ENCODE measurements at regions not wholly inside any gene's neighbourhood (a gene's known extent, or its start where the extent isn't known, plus 50 kb on each side); places are given as distances from the start of the nearest gene placed in this dataset.

DNA sequence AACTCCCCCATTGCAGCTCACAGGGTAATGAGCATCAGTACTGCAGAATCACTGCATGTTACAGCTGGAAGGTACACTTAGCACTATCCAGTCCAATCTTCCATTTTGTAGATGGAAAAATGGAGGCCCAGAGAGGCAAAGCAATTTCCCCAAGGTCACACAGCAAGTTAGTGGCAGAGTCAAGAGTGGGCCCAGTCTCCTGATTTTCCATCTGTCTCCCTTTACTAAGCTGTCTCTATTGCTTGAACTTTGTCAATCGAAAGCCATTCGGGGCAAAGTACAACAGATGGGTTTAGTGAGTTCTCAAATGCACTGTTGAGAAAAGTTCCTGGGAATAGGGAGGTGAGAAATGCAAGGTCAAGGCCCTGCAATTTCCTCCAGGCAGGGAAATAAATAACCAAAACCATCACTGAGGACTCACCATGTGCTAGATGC, 50.4 kb upstream of the IFFO2 start:
- TF ChIP-seq, protein P1, sequence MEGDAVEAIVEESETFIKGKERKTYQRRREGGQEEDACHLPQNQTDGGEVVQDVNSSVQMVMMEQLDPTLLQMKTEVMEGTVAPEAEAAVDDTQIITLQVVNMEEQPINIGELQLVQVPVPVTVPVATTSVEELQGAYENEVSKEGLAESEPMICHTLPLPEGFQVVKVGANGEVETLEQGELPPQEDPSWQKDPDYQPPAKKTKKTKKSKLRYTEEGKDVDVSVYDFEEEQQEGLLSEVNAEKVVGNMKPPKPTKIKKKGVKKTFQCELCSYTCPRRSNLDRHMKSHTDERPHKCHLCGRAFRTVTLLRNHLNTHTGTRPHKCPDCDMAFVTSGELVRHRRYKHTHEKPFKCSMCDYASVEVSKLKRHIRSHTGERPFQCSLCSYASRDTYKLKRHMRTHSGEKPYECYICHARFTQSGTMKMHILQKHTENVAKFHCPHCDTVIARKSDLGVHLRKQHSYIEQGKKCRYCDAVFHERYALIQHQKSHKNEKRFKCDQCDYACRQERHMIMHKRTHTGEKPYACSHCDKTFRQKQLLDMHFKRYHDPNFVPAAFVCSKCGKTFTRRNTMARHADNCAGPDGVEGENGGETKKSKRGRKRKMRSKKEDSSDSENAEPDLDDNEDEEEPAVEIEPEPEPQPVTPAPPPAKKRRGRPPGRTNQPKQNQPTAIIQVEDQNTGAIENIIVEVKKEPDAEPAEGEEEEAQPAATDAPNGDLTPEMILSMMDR (IDR thresholded peaks at IDR 0.05; ENCODE audit: insufficient read depth, low read depth, low read length): no peak
- TF ChIP-seq EZH2 (IDR thresholded peaks at IDR 0.05; ENCODE audit: insufficient read depth, low read length): no peak

Data from astrocyte (in vitro differentiated cells and primary cell).